CD4-positive, CD25-positive, alpha-beta regulatory T cell (primary cell): ENCODE measurements at regions not wholly inside any gene's neighbourhood (a gene's known extent, or its start where the extent isn't known, plus 50 kb on each side); places are given as distances from the start of the nearest gene placed in this dataset.

Source experiments
- ATAC-seq, 2 donors: fragments of 150-1000 bp; cut with Tn5 transposase; one replicate each; pipeline ENCODE4 v1.10.0; 2021; ENCODE audit warnings: low read depth in 2 of 2, moderate number of reproducible peaks in 2 of 2, moderate library complexity in 1 of 2
- DNase-seq, 3 donors: peaks; one replicate each; pipeline versions ENCODE4 v3.0.0 to v3.0.0-alpha.2; 2012 to 2022; ENCODE audit warnings: mixed read lengths in 1 of 3
- H3K27ac ChIP-seq: one replicate; pipeline ENCODE4 v1.7.0; 2013; ENCODE audit warnings: mild to moderate bottlenecking, low read length; ENCODE audit not compliant: insufficient read depth, poor library complexity, severe bottlenecking
- H3K27me3 ChIP-seq: one replicate; pipeline ENCODE4 v1.7.0; 2013; ENCODE audit warnings: low read length; ENCODE audit not compliant: control insufficient read depth, insufficient read depth
- H3K36me3 ChIP-seq: one replicate; pipeline ENCODE4 v1.7.0; 2013; ENCODE audit warnings: mild to moderate bottlenecking, low read length, moderate library complexity; ENCODE audit not compliant: control insufficient read depth, insufficient read depth
- H3K4me1 ChIP-seq: 2 replicates; pipeline ENCODE4 v1.7.0; 2013; ENCODE audit warnings: mild to moderate bottlenecking, low read length; ENCODE audit not compliant: insufficient read depth, control insufficient read depth, poor library complexity, severe bottlenecking
- H3K4me3 ChIP-seq: one replicate; pipeline ENCODE4 v1.7.0; 2013; ENCODE audit warnings: low read depth, mild to moderate bottlenecking, low read length, moderate library complexity
- H3K9me3 ChIP-seq, 2 experiments: 1 replicate in 1 of 2; 2 replicates in 1 of 2; pipeline ENCODE4 v1.7.0; 2013; ENCODE audit warnings: low read length in 2 of 2, mild to moderate bottlenecking in 1 of 2, moderate library complexity in 1 of 2; ENCODE audit not compliant: control insufficient read depth in 2 of 2
- H3K27ac Mint-ChIP-seq, 3 donors: one replicate each; pipeline ENCODE4 v1.8.0; 2020 to 2022; ENCODE audit warnings: mild to moderate bottlenecking in 3 of 3, mixed read lengths in 3 of 3, moderate library complexity in 2 of 3
- H3K27me3 Mint-ChIP-seq: one replicate; pipeline ENCODE4 v1.8.0; 2022; ENCODE audit warnings: mild to moderate bottlenecking, mixed read lengths
- H3K36me3 Mint-ChIP-seq: one replicate; pipeline ENCODE4 v1.8.0; 2020; ENCODE audit warnings: mixed read lengths
- H3K4me1 Mint-ChIP-seq, 4 donors: one replicate each; pipeline ENCODE4 v1.8.0; 2020 to 2022; ENCODE audit warnings: mixed read lengths in 4 of 4, mild to moderate bottlenecking in 1 of 4
- H3K4me3 Mint-ChIP-seq, 4 donors: one replicate each; pipeline ENCODE4 v1.8.0; 2020 to 2022; ENCODE audit warnings: mild to moderate bottlenecking in 4 of 4, mixed read lengths in 4 of 4, moderate library complexity in 3 of 4
- H3K9me3 Mint-ChIP-seq, 7 donors: one replicate each; pipeline ENCODE4 v1.8.0; 2020 to 2022; ENCODE audit warnings: mixed read lengths in 7 of 7, mild to moderate bottlenecking in 3 of 7, moderate library complexity in 2 of 7

GRCh38 chr5:90037646-90038045 lies 371.9 kb downstream of the CETN3 start:
- H3K27me3 ChIP-seq = no peaks in the 10 kb centered on the region
- no peaks in the 10 kb centered on the region for H3K36me3 Mint-ChIP-seq
- H3K4me1 ChIP-seq = no peaks in the 10 kb centered on the region
- H3K9me3 ChIP-seq = no peaks in the 10 kb centered on the region
- H3K4me1 Mint-ChIP-seq = no peaks in the 10 kb centered on the region
- no peak for DNase-seq
- no peaks in the 10 kb centered on the region for H3K36me3 ChIP-seq
- H3K4me3 ChIP-seq = no peak overlapping the region
- no peak overlapping the region for H3K27ac ChIP-seq
- no peaks in the 10 kb centered on the region for H3K27me3 Mint-ChIP-seq
- H3K4me3 Mint-ChIP-seq = no peak overlapping the region
- H3K27ac Mint-ChIP-seq = no peak overlapping the region
- no peak for ATAC-seq
- peaks cover 0 to 21% (median 12%) of the 10 kb centered on the region in 7 donors for H3K9me3 Mint-ChIP-seq

GRCh38 chr5:90022711-90023053 lies 386.9 kb downstream of the CETN3 start:
- H3K9me3 Mint-ChIP-seq = peaks cover 0 to 4% (median 0%) of the 10 kb centered on the region in 7 donors
- Histone ChIP-seq H3K27me3 (no peaks in the 10 kb centered on the region), H3K36me3 (no peaks in the 10 kb centered on the region), H3K4me3 (no peak overlapping the region), H3K9me3 (no peaks in the 10 kb centered on the region), H3K4me1 (no peaks in the 10 kb centered on the region), H3K27ac (no peak overlapping the region)
- H3K4me3 Mint-ChIP-seq = no peak overlapping the region
- DNase-seq (no peak), ATAC-seq (no peak)
- no peaks in the 10 kb centered on the region for H3K27me3 Mint-ChIP-seq
- H3K27ac Mint-ChIP-seq = no peak overlapping the region
- H3K36me3 Mint-ChIP-seq = no peaks in the 10 kb centered on the region
- no peaks in the 10 kb centered on the region for H3K4me1 Mint-ChIP-seq

GRCh38 chr5:90022002-90022710 lies 387.4 kb downstream of the CETN3 start:
- no peaks in the 10 kb centered on the region for H3K36me3 ChIP-seq
- peaks cover 0 to 4% (median 0%) of the 10 kb centered on the region in 7 donors for H3K9me3 Mint-ChIP-seq
- H3K9me3 ChIP-seq = no peaks in the 10 kb centered on the region
- no peaks in the 10 kb centered on the region for H3K4me1 Mint-ChIP-seq
- H3K27ac ChIP-seq = no peak overlapping the region
- H3K4me1 ChIP-seq = no peaks in the 10 kb centered on the region
- DNase-seq (no peak), ATAC-seq (no peak)
- H3K4me3 Mint-ChIP-seq = no peak overlapping the region
- no peak overlapping the region for H3K27ac Mint-ChIP-seq
- H3K27me3 Mint-ChIP-seq = no peaks in the 10 kb centered on the region
- H3K27me3 ChIP-seq = no peaks in the 10 kb centered on the region
- H3K4me3 ChIP-seq = no peak overlapping the region
- H3K36me3 Mint-ChIP-seq = no peaks in the 10 kb centered on the region

- Histone ChIP-seq H3K9me3 (no peaks in the 10 kb centered on the region), H3K4me3 (no peak overlapping the region), H3K27ac (no peak overlapping the region), H3K4me1 (no peaks in the 10 kb centered on the region), H3K27me3 (no peaks in the 10 kb centered on the region), H3K36me3 (no peaks in the 10 kb centered on the region)
- DNase-seq = no peak
- no peak overlapping the region for H3K4me3 Mint-ChIP-seq
- H3K27me3 Mint-ChIP-seq = no peaks in the 10 kb centered on the region
- no peaks in the 10 kb centered on the region for H3K36me3 Mint-ChIP-seq
- no peak overlapping the region for H3K27ac Mint-ChIP-seq
- ATAC-seq = peak; percentile 34 to 40
- peaks cover 0 to 5% (median 2%) of the 10 kb centered on the region in 7 donors for H3K9me3 Mint-ChIP-seq
- no peaks in the 10 kb centered on the region for H3K4me1 Mint-ChIP-seq
These were observed 388.7 kb downstream of the CETN3 start for GRCh38 chr5:90020575-90021538.

- Mint-ChIP-seq H3K36me3 (no peaks in the 10 kb centered on the region), H3K4me3 (no peak overlapping the region), H3K27me3 (no peaks in the 10 kb centered on the region), H3K4me1 (no peaks in the 10 kb centered on the region), H3K9me3 (peaks cover 0 to 5% (median 2%) of the 10 kb centered on the region in 7 donors), H3K27ac (no peak overlapping the region)
- ATAC-seq = no peak
- Histone ChIP-seq H3K27ac (no peak overlapping the region), H3K4me1 (no peaks in the 10 kb centered on the region), H3K36me3 (no peaks in the 10 kb centered on the region), H3K4me3 (no peak overlapping the region), H3K9me3 (no peaks in the 10 kb centered on the region), H3K27me3 (no peaks in the 10 kb centered on the region)
- no peak for DNase-seq
These were observed 392.3 kb downstream of the CETN3 start for GRCh38 chr5:90017239-90017638.

GRCh38 chr5:90015584-90016018 lies 394.0 kb downstream of the CETN3 start:
- Histone ChIP-seq H3K9me3 (no peaks in the 10 kb centered on the region), H3K4me3 (no peak overlapping the region), H3K27ac (no peak overlapping the region), H3K27me3 (no peaks in the 10 kb centered on the region), H3K36me3 (no peaks in the 10 kb centered on the region), H3K4me1 (no peaks in the 10 kb centered on the region)
- Mint-ChIP-seq H3K9me3 (peaks cover 0 to 5% (median 2%) of the 10 kb centered on the region in 7 donors), H3K36me3 (no peaks in the 10 kb centered on the region), H3K4me1 (no peaks in the 10 kb centered on the region), H3K27me3 (no peaks in the 10 kb centered on the region), H3K27ac (no peak overlapping the region), H3K4me3 (no peak overlapping the region)
- ATAC-seq = no peak
- no peak for DNase-seq

- no peak overlapping the region for H3K27ac ChIP-seq
- Mint-ChIP-seq H3K4me1 (no peaks in the 10 kb centered on the region), H3K4me3 (no peak overlapping the region), H3K36me3 (no peaks in the 10 kb centered on the region), H3K27me3 (no peaks in the 10 kb centered on the region), H3K27ac (no peak overlapping the region), H3K9me3 (peaks cover 0 to 5% (median 2%) of the 10 kb centered on the region in 7 donors)
- no peaks in the 10 kb centered on the region for H3K9me3 ChIP-seq
- no peaks in the 10 kb centered on the region for H3K27me3 ChIP-seq
- H3K4me3 ChIP-seq = no peak overlapping the region
- DNase-seq (no peak), ATAC-seq (no peak)
- no peaks in the 10 kb centered on the region for H3K4me1 ChIP-seq
- no peaks in the 10 kb centered on the region for H3K36me3 ChIP-seq
These were observed 395.1 kb downstream of the CETN3 start for GRCh38 chr5:90014420-90014819.
